RWPE1 (cell line): ENCODE measurements at regions not wholly inside any gene's neighbourhood (a gene's known extent, or its start where the extent isn't known, plus 50 kb on each side); places are given as distances from the start of the nearest gene placed in this dataset.

Source experiments
- CTCF ChIA-PET: fragments of 350-600 bp; sonication (Branson Sonifier 250); formaldehyde crosslinking; extraction: SDS; loops from one replicate; lab custom pipeline; 2021; lab: Yijun Ruan, JAX
- POLR2A ChIA-PET: fragments of 400-600 bp; formaldehyde crosslinking; extraction: SDS; loops from one replicate; lab custom pipeline; 2020; ENCODE audit warnings: antibody characterized with exemption; ENCODE audit not compliant: low non-redundant PET; lab: Yijun Ruan, JAX
- DNase-seq: peaks from one replicate; pipeline ENCODE4 v3.0.0; 2012; ENCODE audit warnings: low spot score
- H3K27ac ChIP-seq: fragments of 450-650 bp; 2 replicates; pipeline ENCODE4 v1.5.1; 2017
- CTCF ChIP-seq: fragments of 450-650 bp; conservative IDR thresholded peaks from 2 replicates; pipeline ENCODE4 v1.5.1; 2017; ENCODE audit warnings: low read depth, mild to moderate bottlenecking

- ChIA-PET POLR2A (no interaction called here), CTCF (no interaction called here)
- TF ChIP-seq CTCF: no peak
- DNase-seq: no peak
- H3K27ac ChIP-seq: no peak overlapping the region
These were observed 1467.2 kb downstream of the RPA4 start for GRCh38 chrX:98350940-98351339.

GRCh38 chrX:98357146-98357545 lies 1473.4 kb downstream of the RPA4 start:
- CTCF ChIA-PET: no interaction called here
- no peak for TF ChIP-seq CTCF
- no peak overlapping the region for H3K27ac ChIP-seq
- POLR2A ChIA-PET: no interaction called here
- DNase-seq: no peak

GRCh38 chrX:98362630-98363029 lies 1478.9 kb downstream of the RPA4 start:
- no peak for TF ChIP-seq CTCF
- H3K27ac ChIP-seq: no peak overlapping the region
- no peak for DNase-seq
- CTCF ChIA-PET: no interaction called here
- POLR2A ChIA-PET: no interaction called here

- DNase-seq: peak; percentile 0
- no peak overlapping the region for H3K27ac ChIP-seq
- TF ChIP-seq CTCF: no peak
- POLR2A ChIA-PET: no interaction called here
- CTCF ChIA-PET: no interaction called here
These were observed 1488.3 kb downstream of the RPA4 start for GRCh38 chrX:98371994-98372393.

GRCh38 chrX:98379134-98379533 lies 1495.4 kb downstream of the RPA4 start:
- ChIA-PET CTCF (no interaction called here), POLR2A (no interaction called here)
- no peak overlapping the region for H3K27ac ChIP-seq
- no peak for TF ChIP-seq CTCF
- no peak for DNase-seq

GRCh38 chrX:98380106-98380505 lies 1496.4 kb downstream of the RPA4 start:
- TF ChIP-seq CTCF: no peak
- no peak for DNase-seq
- ChIA-PET POLR2A (no interaction called here), CTCF (no interaction called here)
- H3K27ac ChIP-seq: no peak overlapping the region

- ChIA-PET POLR2A (no interaction called here), CTCF (no interaction called here)
- no peak for DNase-seq
- H3K27ac ChIP-seq: no peak overlapping the region
- TF ChIP-seq CTCF: no peak
These were observed 1496.8 kb downstream of the RPA4 start for GRCh38 chrX:98380556-98380955.
